CD4-positive, alpha-beta T cell (primary cell): ENCODE measurements at regions not wholly inside any gene's neighbourhood (a gene's known extent, or its start where the extent isn't known, plus 50 kb on each side); places are given as distances from the start of the nearest gene placed in this dataset.
A peak's percentile ranks its signal among the peaks of the same experiment; 100 is the strongest.
"Not testable (repeated sequence)": the region's sequence is repeated elsewhere in the genome, so short reads cannot be mapped to it uniquely, and the experiment has no call there.

Experiments
- ATAC-seq: fragments of 200-7000 bp; cut with Tn5 transposase; one replicate; pipeline ENCODE4 v1.10.0; 2022; ENCODE audit warnings: mild to moderate bottlenecking; ENCODE audit not compliant: poor library complexity
- CTCF ChIA-PET: fragments of 350-600 bp; sonication (Branson Sonifier 250); formaldehyde crosslinking; loops from one replicate; lab custom pipeline; 2021; ENCODE audit warnings: antibody characterized with exemption, inconsistent platforms; lab: Charles Lee
- POLR2A ChIA-PET: fragments of 350-600 bp; sonication (Branson Sonifier 250); formaldehyde crosslinking; loops from one replicate; lab custom pipeline; 2021; ENCODE audit warnings: antibody characterized with exemption, inconsistent platforms; lab: Charles Lee
- DNase-seq, 14 experiments: peaks; one replicate each; pipeline ENCODE4 v3.0.0-alpha.2; 2013 to 2020; ENCODE audit warnings: mixed read lengths in 2 of 14
- H3K27ac ChIP-seq, 2 donors: one replicate each; pipeline versions ENCODE4 v1.5.1 to v1.7.0; 2013; ENCODE audit warnings: low read length in 2 of 2, low read depth in 1 of 2, mild to moderate bottlenecking in 1 of 2
- H3K27me3 ChIP-seq, 2 experiments: 1 replicate in 1 of 2; 2 replicates in 1 of 2; pipeline versions ENCODE4 v1.6.1 to v1.7.0; 2013; ENCODE audit warnings: low read length in 2 of 2, control low read depth in 1 of 2, mild to moderate bottlenecking in 1 of 2, moderate library complexity in 1 of 2; ENCODE audit not compliant: insufficient read depth in 2 of 2, control insufficient read depth in 1 of 2
- H3K36me3 ChIP-seq: one replicate; pipeline ENCODE4 v1.6.1; 2013; ENCODE audit warnings: low read length, control low read depth; ENCODE audit not compliant: insufficient read depth
- H3K4me1 ChIP-seq: one replicate; pipeline ENCODE4 v1.6.1; 2013; ENCODE audit warnings: low read length, control low read depth; ENCODE audit not compliant: insufficient read depth
- H3K4me3 ChIP-seq: one replicate; pipeline ENCODE4 v1.5.1; 2013; ENCODE audit warnings: mild to moderate bottlenecking, low read length, moderate library complexity
- H3K9me3 ChIP-seq, 2 experiments: 1 replicate in 1 of 2; 2 replicates in 1 of 2; pipeline versions ENCODE4 v1.6.1 to v1.7.0; 2013; ENCODE audit warnings: low read length in 2 of 2, mild to moderate bottlenecking in 2 of 2, control low read depth in 1 of 2, moderate library complexity in 1 of 2; ENCODE audit not compliant: control insufficient read depth in 1 of 2, insufficient read depth in 1 of 2
- H3K27ac Mint-ChIP-seq: one replicate; pipeline ENCODE4 v1.8.0; 2020; ENCODE audit warnings: mixed read lengths
- H3K27me3 Mint-ChIP-seq: one replicate; pipeline ENCODE4 v1.8.0; 2021; ENCODE audit warnings: mixed read lengths
- H3K36me3 Mint-ChIP-seq: one replicate; pipeline ENCODE4 v1.8.0; 2021; ENCODE audit warnings: low read depth, mixed read lengths
- H3K4me1 Mint-ChIP-seq: one replicate; pipeline ENCODE4 v1.8.0; 2021; ENCODE audit warnings: low read depth, mixed read lengths
- H3K4me3 Mint-ChIP-seq: one replicate; pipeline ENCODE4 v1.8.0; 2020; ENCODE audit warnings: mild to moderate bottlenecking, mixed read lengths
- H3K9me3 Mint-ChIP-seq: one replicate; pipeline ENCODE4 v1.8.0; 2020; ENCODE audit warnings: mixed read lengths
- intact Hi-C, 2 experiments: fragments of 100-400 bp; cut with DNase I in 1 of 2; cut with micrococcal nuclease in 1 of 2; formaldehyde crosslinking; loops; one replicate each; pipeline versions ENCODE4 v1.15.1 to v1.9.0; 2023 to 2025; cut with DNase I, micrococcal nuclease

DNA sequence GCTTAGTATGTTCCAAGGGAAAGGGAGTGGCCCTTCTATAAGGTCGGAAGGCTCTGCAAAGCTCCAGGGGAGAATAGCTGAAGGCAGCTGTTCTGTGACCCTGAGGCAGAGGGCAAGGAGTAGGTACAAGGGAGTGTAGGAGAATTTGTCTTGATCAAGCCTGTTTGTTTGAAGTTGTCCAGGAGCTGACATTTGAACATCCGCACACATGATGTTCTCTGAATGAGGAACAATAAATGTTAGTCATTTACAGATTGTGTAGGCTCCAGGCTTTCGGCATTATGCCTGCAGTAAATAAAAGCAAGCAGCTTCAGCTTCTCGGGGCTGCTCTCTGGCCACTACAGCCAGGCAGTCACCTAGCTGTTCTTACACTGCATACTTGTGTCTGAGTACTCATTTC, 52.7 kb downstream of the CTAGE6 start:
- H3K9me3 Mint-ChIP-seq, H3K27me3 Mint-ChIP-seq, H3K36me3 ChIP-seq, POLR2A ChIA-PET, ATAC-seq, DNase-seq, H3K9me3 ChIP-seq, H3K27ac ChIP-seq, H3K27me3 ChIP-seq, H3K27ac Mint-ChIP-seq, H3K4me1 ChIP-seq, H3K36me3 Mint-ChIP-seq, H3K4me3 Mint-ChIP-seq, intact Hi-C loops, H3K4me3 ChIP-seq, CTCF ChIA-PET, H3K4me1 Mint-ChIP-seq: not testable (repeated sequence)

DNA sequence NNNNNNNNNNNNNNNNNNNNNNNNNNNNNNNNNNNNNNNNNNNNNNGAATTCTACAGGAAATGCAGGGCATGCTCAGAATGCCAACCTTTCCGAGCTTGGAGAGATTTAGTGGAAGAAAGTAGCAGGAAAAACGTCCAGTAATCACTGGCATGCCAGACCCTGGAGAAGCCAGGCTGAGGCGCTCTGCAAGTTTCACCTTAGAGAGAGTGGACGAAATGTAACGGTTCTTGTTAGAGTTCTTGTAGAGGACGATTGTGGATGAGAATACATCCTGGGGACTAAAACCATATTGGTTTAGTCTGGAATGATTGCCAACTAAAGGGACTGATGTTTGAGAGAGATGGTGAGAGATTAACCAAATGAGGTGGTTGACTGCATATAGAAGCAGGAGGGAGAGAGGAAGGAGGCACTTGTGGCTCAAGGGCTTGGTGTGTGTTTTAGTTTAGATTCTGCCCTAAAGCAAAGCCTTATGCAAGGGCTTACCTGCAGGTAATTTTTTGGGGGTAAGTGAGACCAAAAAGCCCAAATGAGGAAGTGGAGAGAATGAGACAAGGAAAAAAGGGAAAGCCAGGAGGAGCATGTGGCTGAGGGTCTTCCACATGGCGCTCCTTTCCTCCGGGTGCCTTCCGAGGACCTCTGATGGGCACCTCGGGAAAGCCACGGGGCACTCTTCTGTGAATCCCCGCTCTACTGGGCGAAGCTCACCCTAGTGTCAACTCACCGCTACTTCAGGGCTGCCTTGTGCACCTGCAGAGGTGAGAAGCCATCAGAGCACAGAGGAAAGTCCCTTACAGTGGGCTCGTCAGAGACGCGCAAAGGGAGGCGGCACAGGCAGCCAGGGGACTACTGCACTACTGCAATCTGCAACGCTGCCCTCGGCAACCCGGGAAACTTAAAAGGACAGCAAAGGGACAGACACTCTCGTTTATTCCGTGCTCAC, 56.5 kb downstream of the CTAGE6 start:
- H3K36me3 Mint-ChIP-seq, H3K27me3 ChIP-seq, POLR2A ChIA-PET, H3K4me1 ChIP-seq, H3K4me1 Mint-ChIP-seq, H3K4me3 ChIP-seq, H3K27ac ChIP-seq, H3K9me3 Mint-ChIP-seq, intact Hi-C loops, H3K4me3 Mint-ChIP-seq, H3K36me3 ChIP-seq, DNase-seq, CTCF ChIA-PET, H3K27me3 Mint-ChIP-seq, H3K27ac Mint-ChIP-seq, H3K9me3 ChIP-seq: not testable (repeated sequence)
- peak; percentile 99 for ATAC-seq
